NB4 (cell line): ENCODE measurements at regions not wholly inside any gene's neighbourhood (a gene's known extent, or its start where the extent isn't known, plus 50 kb on each side); places are given as distances from the start of the nearest gene placed in this dataset.

Source experiments
- DNase-seq: peaks from one replicate; pipeline ENCODE4 v3.0.0; 2010; ENCODE audit warnings: low read depth
- H3K4me3 ChIP-seq: one replicate; pipeline ENCODE4 v1.5.1; 2011; ENCODE audit warnings: mild to moderate bottlenecking, low read depth, low read length, moderate library complexity
- MYC ChIP-seq: IDR thresholded peaks from 2 replicates; pipeline ENCODE4 v1.6.1; 2011; ENCODE audit warnings: low read depth, low read length
- POLR2A ChIP-seq: IDR thresholded peaks from 2 replicates; pipeline ENCODE4 v1.6.1; 2011; ENCODE audit warnings: mild to moderate bottlenecking; ENCODE audit not compliant: insufficient read length; ENCODE audit errors: extremely low read depth
- TF ChIP-seq, protein P1 (sequence below): IDR thresholded peaks from 2 replicates; pipeline ENCODE4 v1.6.1; 2011; ENCODE audit warnings: low read depth, low read length
- TF ChIP-seq, protein P2 (sequence below): IDR thresholded peaks from one replicate; pipeline ENCODE4 v1.5.1; 2012; ENCODE audit warnings: low read depth, low read length

DNA sequence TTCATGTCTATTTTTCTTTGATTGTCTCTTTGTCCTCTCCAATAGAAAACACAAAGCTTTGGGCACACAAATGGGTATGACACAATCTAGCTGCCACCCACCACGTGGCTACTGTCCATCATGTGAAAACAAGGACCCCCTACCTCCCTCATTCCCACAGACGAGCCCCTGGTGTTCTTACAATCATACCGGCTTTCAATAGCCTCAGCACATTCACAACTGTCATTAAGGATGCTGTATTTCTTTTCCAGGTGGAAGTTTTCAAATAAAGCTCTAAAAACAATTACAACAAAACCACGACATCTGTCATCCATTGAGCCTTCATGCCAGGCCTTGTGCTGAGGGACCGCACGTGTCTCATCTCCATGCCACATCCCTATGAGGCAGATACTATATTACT, 552.6 kb upstream of the ADAMTS9 start:
- DNase-seq, result no peak

DNA sequence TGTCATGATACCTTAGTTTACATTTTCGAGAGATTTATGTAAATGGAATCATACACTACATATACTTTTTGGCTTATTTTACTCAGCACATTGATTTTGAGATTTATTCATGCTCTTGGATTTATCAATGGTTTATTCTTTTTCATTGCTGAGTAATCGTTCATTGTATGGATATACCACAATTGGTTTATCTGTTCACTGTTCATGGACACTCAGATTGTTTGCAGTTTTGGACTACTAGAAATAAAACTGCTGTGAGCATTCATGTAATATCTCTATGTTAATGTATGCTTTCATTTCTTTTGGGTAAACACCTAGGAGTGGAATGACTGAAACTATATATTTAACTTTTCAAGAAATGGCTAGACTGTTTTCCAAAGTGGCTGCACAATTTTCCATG, 550.9 kb upstream of the ADAMTS9 start:
- H3K4me3 ChIP-seq, result no peak overlapping the region
- TF ChIP-seq, protein P1, sequence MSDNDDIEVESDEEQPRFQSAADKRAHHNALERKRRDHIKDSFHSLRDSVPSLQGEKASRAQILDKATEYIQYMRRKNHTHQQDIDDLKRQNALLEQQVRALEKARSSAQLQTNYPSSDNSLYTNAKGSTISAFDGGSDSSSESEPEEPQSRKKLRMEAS, result no peak
- no peak for TF ChIP-seq MYC
- no peak for TF ChIP-seq POLR2A
- TF ChIP-seq, protein P2, sequence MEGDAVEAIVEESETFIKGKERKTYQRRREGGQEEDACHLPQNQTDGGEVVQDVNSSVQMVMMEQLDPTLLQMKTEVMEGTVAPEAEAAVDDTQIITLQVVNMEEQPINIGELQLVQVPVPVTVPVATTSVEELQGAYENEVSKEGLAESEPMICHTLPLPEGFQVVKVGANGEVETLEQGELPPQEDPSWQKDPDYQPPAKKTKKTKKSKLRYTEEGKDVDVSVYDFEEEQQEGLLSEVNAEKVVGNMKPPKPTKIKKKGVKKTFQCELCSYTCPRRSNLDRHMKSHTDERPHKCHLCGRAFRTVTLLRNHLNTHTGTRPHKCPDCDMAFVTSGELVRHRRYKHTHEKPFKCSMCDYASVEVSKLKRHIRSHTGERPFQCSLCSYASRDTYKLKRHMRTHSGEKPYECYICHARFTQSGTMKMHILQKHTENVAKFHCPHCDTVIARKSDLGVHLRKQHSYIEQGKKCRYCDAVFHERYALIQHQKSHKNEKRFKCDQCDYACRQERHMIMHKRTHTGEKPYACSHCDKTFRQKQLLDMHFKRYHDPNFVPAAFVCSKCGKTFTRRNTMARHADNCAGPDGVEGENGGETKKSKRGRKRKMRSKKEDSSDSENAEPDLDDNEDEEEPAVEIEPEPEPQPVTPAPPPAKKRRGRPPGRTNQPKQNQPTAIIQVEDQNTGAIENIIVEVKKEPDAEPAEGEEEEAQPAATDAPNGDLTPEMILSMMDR, result no peak
- no peak for DNase-seq

More for the DNA sequence above, 552.6 kb upstream of the ADAMTS9 start:
- no peak for TF ChIP-seq MYC
- TF ChIP-seq, protein P1, result no peak
- TF ChIP-seq, protein P2, result no peak
- no peak overlapping the region for H3K4me3 ChIP-seq

DNA sequence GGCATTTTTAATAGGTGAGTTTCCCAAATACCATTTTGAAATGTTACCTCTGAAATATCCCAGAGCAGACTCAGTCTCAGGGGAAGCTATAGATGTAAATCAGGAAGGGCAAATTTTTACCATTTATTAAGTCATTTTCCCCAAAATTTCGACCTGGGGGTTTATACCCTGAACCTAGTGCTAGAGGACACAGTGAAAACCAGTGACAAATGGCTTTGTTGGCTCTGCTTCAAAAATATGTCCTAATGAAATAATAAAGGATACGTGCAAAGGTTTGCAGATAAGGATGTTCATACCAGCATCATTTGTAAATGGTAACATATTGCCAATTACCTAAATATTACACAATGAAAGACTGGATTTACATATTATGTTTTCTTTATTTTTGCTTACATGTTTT, 546.7 kb upstream of the ADAMTS9 start:
- no peak overlapping the region for H3K4me3 ChIP-seq
- no peak for DNase-seq
- TF ChIP-seq, protein P2, result no peak
- TF ChIP-seq POLR2A (no peak), MYC (no peak)
- TF ChIP-seq, protein P1, result no peak

DNA sequence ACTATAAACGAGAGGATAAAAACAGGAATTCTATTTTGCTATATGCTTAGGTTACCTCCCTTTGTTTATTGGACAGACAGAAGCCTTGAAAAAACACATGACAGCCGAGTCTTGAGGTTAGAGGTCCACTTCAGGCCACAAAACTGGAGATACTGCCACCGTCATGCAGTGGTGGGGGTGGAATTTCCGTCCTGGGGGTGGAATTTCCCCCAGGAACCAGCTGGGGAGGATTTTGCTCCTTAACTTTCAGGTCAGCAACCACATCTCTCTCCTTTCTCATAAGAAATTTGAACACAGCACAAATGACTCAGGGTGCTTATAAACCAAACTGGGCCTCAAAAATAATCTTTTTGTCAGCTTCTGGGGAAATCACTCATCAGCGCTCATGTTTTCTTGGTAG, 545.8 kb upstream of the ADAMTS9 start:
- TF ChIP-seq MYC, result no peak
- TF ChIP-seq, protein P2, result no peak
- no peak for TF ChIP-seq POLR2A
- TF ChIP-seq, protein P1, result no peak
- no peak for DNase-seq

DNA sequence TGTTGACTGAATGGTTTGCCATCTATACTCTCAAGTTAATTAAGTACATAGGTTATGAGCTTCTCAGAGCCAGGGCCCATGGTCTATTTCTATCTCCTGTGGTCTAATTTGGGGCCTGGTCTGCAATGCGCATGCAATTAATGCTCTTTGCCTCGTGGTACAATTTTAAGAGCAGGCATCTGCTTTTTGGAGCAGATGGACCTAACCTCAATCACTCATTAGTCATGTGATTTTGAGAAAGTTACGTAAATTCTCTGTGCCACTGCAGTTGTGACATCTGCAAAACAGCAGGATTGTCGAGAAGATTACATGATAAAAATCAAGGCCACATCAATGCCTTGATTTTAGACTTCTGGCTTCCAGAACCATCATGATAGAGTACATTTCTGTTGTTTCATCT, 543.7 kb upstream of the ADAMTS9 start:
- TF ChIP-seq POLR2A, result no peak
- TF ChIP-seq, protein P2, result no peak
- TF ChIP-seq, protein P1, result no peak
- no peak for TF ChIP-seq MYC
- H3K4me3 ChIP-seq, result no peak overlapping the region
- peak; percentile 3 for DNase-seq

More for the DNA sequence above, 545.8 kb upstream of the ADAMTS9 start:
- H3K4me3 ChIP-seq, result no peak overlapping the region
